UCSD-AML1 (cell line): ENCODE measurements at regions not wholly inside any gene's neighbourhood (a gene's known extent, or its start where the extent isn't known, plus 50 kb on each side); places are given as distances from the start of the nearest gene placed in this dataset.
A peak's percentile ranks its signal among the peaks of the same experiment; 100 is the strongest.
"Not testable (repeated sequence)": the region's sequence is repeated elsewhere in the genome, so short reads cannot be mapped to it uniquely, and the experiment has no call there.

Source experiments
- DNase-seq: peaks from one replicate; lab custom pipeline; 2025; ENCODE audit not compliant: unreplicated experiment; lab: John Stamatoyannopoulos, UW

GRCh38 chr17:13154398-13154797, 136.6 kb upstream of the ELAC2 start:
- DNase-seq: no peak

- no peak for DNase-seq
These were observed 135.2 kb upstream of the ELAC2 start for GRCh38 chr17:13153036-13153435.

GRCh38 chr17:13152501-13152900, 134.7 kb upstream of the ELAC2 start:
- no peak for DNase-seq

GRCh38 chr17:13150738-13151137, 132.9 kb upstream of the ELAC2 start:
- not testable (repeated sequence) for DNase-seq

- DNase-seq: no peak
These were observed 125.2 kb upstream of the ELAC2 start for GRCh38 chr17:13143001-13143400.

- DNase-seq: no peak
These were observed 122.9 kb upstream of the ELAC2 start for GRCh38 chr17:13140750-13141149.

GRCh38 chr17:13135506-13135905, 117.7 kb upstream of the ELAC2 start:
- no peak for DNase-seq

- DNase-seq: no peak
These were observed 116.2 kb upstream of the ELAC2 start for GRCh38 chr17:13134076-13134475.

GRCh38 chr17:13131225-13131624, 113.4 kb upstream of the ELAC2 start:
- DNase-seq: no peak

GRCh38 chr17:13129356-13129755, 111.5 kb upstream of the ELAC2 start:
- DNase-seq: no peak

GRCh38 chr17:13128676-13129075, 110.8 kb upstream of the ELAC2 start:
- DNase-seq: no peak

- DNase-seq: no peak
These were observed 110.2 kb upstream of the ELAC2 start for GRCh38 chr17:13127921-13128602.

- no peak for DNase-seq
These were observed 103.0 kb upstream of the ELAC2 start for GRCh38 chr17:13120864-13121263.

GRCh38 chr17:13118311-13118710, 100.5 kb upstream of the ELAC2 start:
- no peak for DNase-seq

- no peak for DNase-seq
These were observed 99.8 kb upstream of the ELAC2 start for GRCh38 chr17:13117616-13118015.

GRCh38 chr17:13114601-13115031, 96.8 kb upstream of the ELAC2 start:
- DNase-seq: peak; percentile 22

- no peak for DNase-seq
These were observed 96.1 kb upstream of the ELAC2 start for GRCh38 chr17:13113821-13114525.

GRCh38 chr17:13107676-13108235, 89.9 kb upstream of the ELAC2 start:
- DNase-seq: no peak

- no peak for DNase-seq
These were observed 88.3 kb upstream of the ELAC2 start for GRCh38 chr17:13106171-13106570.

- DNase-seq: no peak
These were observed 86.7 kb upstream of the ELAC2 start for GRCh38 chr17:13104576-13104975.

- no peak for DNase-seq
These were observed 84.7 kb upstream of the ELAC2 start for GRCh38 chr17:13102477-13102876.

GRCh38 chr17:13099926-13100325, 82.1 kb upstream of the ELAC2 start:
- no peak for DNase-seq
